GM23338 (cell line): ENCODE measurements at regions not wholly inside any gene's neighbourhood (a gene's known extent, or its start where the extent isn't known, plus 50 kb on each side); places are given as distances from the start of the nearest gene placed in this dataset.
A peak's percentile ranks its signal among the peaks of the same experiment; 100 is the strongest.

ENCODE experiments used
- ATAC-seq: fragments of 200-7000 bp; cut with Tn5 transposase; 3 replicates; pipeline ENCODE4 v1.9.1; 2020
- DNase-seq: peaks from one replicate; pipeline ENCODE4 v3.0.0-alpha.2; 2015; ENCODE audit warnings: low spot score
- H2AFZ ChIP-seq: fragments of 200-600 bp; sonication (generic); 2 replicates; pipeline ENCODE4 v1.8.0; 2016; ENCODE audit warnings: antibody characterized with exemption, mild to moderate bottlenecking, moderate library complexity
- H3F3A ChIP-seq: fragments of 200-600 bp; sonication (generic); replicated peaks from 2 replicates; pipeline ENCODE4 v1.8.0; 2017; ENCODE audit warnings: antibody characterized with exemption, mixed run types, low read depth
- H3K27ac ChIP-seq: fragments of 200-600 bp; sonication (generic); 2 replicates; pipeline ENCODE4 v1.6.1; 2016; ENCODE audit warnings: low read depth
- H3K27me3 ChIP-seq: fragments of 200-600 bp; sonication (generic); 2 replicates; pipeline ENCODE4 v1.8.0; 2016; ENCODE audit warnings: mild to moderate bottlenecking, mixed run types, moderate library complexity; ENCODE audit not compliant: insufficient read depth
- H3K36me3 ChIP-seq: fragments of 200-600 bp; sonication (generic); 2 replicates; pipeline ENCODE4 v1.8.0; 2016; ENCODE audit warnings: mild to moderate bottlenecking; ENCODE audit not compliant: insufficient read depth
- H3K4me1 ChIP-seq: fragments of 200-600 bp; sonication (generic); 2 replicates; pipeline ENCODE4 v1.8.0; 2016; ENCODE audit warnings: mild to moderate bottlenecking, moderate library complexity; ENCODE audit not compliant: insufficient read depth
- H3K4me2 ChIP-seq: fragments of 200-600 bp; sonication (generic); 2 replicates; pipeline ENCODE4 v1.7.1; 2017; ENCODE audit warnings: mixed run types
- H3K4me3 ChIP-seq: fragments of 200-600 bp; sonication (generic); 2 replicates; pipeline ENCODE4 v1.6.1; 2016; ENCODE audit warnings: mixed run types
- H3K79me2 ChIP-seq: fragments of 200-600 bp; sonication (generic); replicated peaks from 2 replicates; pipeline ENCODE4 v1.8.0; 2017; ENCODE audit warnings: mild to moderate bottlenecking; ENCODE audit not compliant: insufficient read depth
- H3K9me2 ChIP-seq: fragments of 200-600 bp; sonication (generic); 2 replicates; pipeline ENCODE4 v1.8.0; 2017; ENCODE audit not compliant: insufficient read depth
- H4K20me1 ChIP-seq: fragments of 200-600 bp; sonication (generic); replicated peaks from 2 replicates; pipeline ENCODE4 v1.8.0; 2017; ENCODE audit warnings: mild to moderate bottlenecking; ENCODE audit not compliant: insufficient read depth
- H3K27ac Mint-ChIP-seq: 2 replicates; pipeline ENCODE4 v1.8.0; 2020; ENCODE audit warnings: inconsistent platforms, mild to moderate bottlenecking, moderate library complexity, mixed read lengths
- H3K27me3 Mint-ChIP-seq: 3 replicates; pipeline ENCODE4 v1.8.0; 2022; ENCODE audit warnings: low read depth, mild to moderate bottlenecking, moderate library complexity, mixed read lengths, inconsistent platforms; ENCODE audit not compliant: insufficient read depth, poor library complexity
- H3K36me3 Mint-ChIP-seq: 3 replicates; pipeline ENCODE4 v1.8.0; 2021; ENCODE audit warnings: low read depth, mild to moderate bottlenecking, inconsistent platforms, moderate library complexity, mixed read lengths
- H3K4me1 Mint-ChIP-seq: 3 replicates; pipeline ENCODE4 v1.8.0; 2020; ENCODE audit warnings: mild to moderate bottlenecking, inconsistent platforms, mixed read lengths
- H3K4me3 Mint-ChIP-seq: 3 replicates; pipeline ENCODE4 v1.8.0; 2021; ENCODE audit warnings: moderate library complexity, mild to moderate bottlenecking, inconsistent platforms, mixed read lengths
- H3K9me3 Mint-ChIP-seq: 3 replicates; pipeline ENCODE4 v1.8.0; 2020; ENCODE audit warnings: moderate library complexity, mild to moderate bottlenecking, inconsistent platforms, mixed read lengths
- EZH2phosphoT487 ChIP-seq: fragments of 200-600 bp; sonication (generic); IDR thresholded peaks from one replicate; pipeline ENCODE4 v1.8.1; 2018; ENCODE audit warnings: antibody characterized with exemption; ENCODE audit not compliant: unreplicated experiment
- NANOG ChIP-seq: IDR thresholded peaks from 2 replicates; pipeline ENCODE4 v1.6.1; 2016; ENCODE audit warnings: antibody characterized with exemption, borderline replicate concordance
- STAT1 ChIP-seq: IDR thresholded peaks from one replicate; pipeline ENCODE4 v1.6.1; 2016; ENCODE audit warnings: antibody characterized with exemption; ENCODE audit not compliant: unreplicated experiment
- ZNF114 ChIP-seq: fragments of 250-450 bp; sonication (Bioruptor Pico); IDR thresholded peaks from 2 replicates; pipeline ENCODE4 v1.5.0; 2020; ENCODE audit warnings: mild to moderate bottlenecking, moderate library complexity
- ZNF331 ChIP-seq: fragments of 250-450 bp; sonication (Bioruptor Pico); IDR thresholded peaks from 2 replicates; pipeline ENCODE4 v1.5.0; 2020; ENCODE audit warnings: low read depth, mild to moderate bottlenecking, moderate library complexity
- TF ChIP-seq, protein P1 (sequence below), 2 experiments: fragments of 200-600 bp in 1 of 2; sonication (generic) in 1 of 2; conservative IDR thresholded peaks; 2 replicates each; pipeline versions ENCODE4 v1.5.1 to v1.6.1; 2016 to 2017; ENCODE audit warnings: antibody characterized with exemption in 2 of 2, low read depth in 2 of 2, mild to moderate bottlenecking in 2 of 2, moderate library complexity in 1 of 2
- TF ChIP-seq, protein P2 (sequence below): IDR thresholded peaks from 2 replicates; pipeline ENCODE4 v1.6.1; 2016; ENCODE audit warnings: antibody characterized with exemption

DNA sequence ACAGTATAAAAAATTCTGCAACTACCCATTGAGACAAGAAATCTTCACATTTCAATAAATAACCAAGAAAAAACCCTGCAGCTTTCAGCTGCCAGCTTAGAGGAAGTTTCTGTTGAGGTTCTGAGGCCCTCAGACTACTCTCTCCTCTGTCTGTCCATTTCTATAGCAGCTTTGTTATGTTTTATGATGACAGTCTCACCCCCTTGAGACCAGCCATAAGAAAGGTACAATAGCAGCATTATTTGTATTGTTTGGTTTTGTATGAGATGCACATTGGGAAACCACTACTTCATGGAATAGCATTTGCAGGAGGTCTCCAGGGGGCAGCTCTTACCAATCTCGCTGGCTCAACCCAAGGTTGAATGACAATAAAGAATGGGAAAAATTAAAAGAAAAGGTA is 334.6 kb upstream of the VRK2 start (continued):
- TF ChIP-seq NANOG, result no peak
- TF ChIP-seq ZNF114 (CRISPR knock-in tag), result no peak

DNA sequence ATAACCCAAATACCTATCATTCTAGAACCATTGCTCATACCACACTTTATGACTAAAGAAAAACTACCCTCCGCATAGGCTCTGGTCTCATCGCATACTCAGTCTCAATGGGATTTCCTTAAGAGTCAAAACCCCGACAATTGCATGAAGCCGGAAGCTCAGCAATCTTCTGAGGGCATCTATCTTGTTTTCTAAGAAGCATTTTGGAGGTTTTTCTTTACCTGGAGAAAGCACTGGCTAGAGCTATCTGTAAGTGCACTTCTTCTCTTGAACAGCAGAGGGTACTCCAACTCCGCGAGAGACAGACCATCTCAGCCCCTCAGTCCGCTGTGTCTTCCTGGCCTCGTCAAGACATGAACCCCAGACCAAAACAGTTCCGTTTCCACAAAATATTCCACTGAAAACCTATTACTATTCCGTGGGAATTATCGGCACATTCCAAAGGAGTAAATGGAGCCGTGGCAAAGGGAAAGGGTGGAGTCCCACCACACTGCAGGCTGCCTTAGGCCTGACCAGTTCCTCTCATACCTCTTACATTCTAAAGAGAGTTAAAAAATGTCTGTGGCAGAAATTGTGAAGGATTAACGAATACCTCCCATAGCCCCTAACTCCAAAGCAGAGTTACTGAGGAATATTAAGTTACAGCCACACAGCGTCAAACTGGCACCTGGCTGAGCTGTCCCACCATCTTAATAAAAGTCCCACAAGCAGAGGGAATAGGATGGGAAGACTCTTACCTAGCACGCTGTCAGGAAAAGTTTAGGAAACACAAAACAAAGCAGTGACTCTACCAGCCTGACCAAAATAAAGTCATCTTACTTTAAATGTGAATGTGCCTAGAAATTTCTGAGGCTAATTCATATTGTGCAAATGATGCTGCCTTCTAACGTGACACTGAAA is 325.6 kb upstream of the VRK2 start:
- H3K27ac ChIP-seq, result no peak overlapping the region
- peak overlapping the region; percentile 52; the same call in 1 of the 2 replicates for H2AFZ ChIP-seq
- H3K9me2 ChIP-seq, result no peaks in the 10 kb centered on the region
- no peaks in the 10 kb centered on the region for H4K20me1 ChIP-seq
- TF ChIP-seq, protein P1, sequence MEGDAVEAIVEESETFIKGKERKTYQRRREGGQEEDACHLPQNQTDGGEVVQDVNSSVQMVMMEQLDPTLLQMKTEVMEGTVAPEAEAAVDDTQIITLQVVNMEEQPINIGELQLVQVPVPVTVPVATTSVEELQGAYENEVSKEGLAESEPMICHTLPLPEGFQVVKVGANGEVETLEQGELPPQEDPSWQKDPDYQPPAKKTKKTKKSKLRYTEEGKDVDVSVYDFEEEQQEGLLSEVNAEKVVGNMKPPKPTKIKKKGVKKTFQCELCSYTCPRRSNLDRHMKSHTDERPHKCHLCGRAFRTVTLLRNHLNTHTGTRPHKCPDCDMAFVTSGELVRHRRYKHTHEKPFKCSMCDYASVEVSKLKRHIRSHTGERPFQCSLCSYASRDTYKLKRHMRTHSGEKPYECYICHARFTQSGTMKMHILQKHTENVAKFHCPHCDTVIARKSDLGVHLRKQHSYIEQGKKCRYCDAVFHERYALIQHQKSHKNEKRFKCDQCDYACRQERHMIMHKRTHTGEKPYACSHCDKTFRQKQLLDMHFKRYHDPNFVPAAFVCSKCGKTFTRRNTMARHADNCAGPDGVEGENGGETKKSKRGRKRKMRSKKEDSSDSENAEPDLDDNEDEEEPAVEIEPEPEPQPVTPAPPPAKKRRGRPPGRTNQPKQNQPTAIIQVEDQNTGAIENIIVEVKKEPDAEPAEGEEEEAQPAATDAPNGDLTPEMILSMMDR (conservative IDR thresholded peaks at IDR 0.05; ENCODE audit: low read depth in 2 of 2), result peak; percentile 92 to 96
- no peak for TF ChIP-seq STAT1
- peak overlapping the region; percentile 29; the same call in 1 of the 2 replicates for H3K4me2 ChIP-seq
- Mint-ChIP-seq H3K4me3 (peak overlapping the region; percentile 61; the same call in 2 of the 3 replicates), H3K36me3 (no peaks in the 10 kb centered on the region), H3K27me3 (no peaks in the 10 kb centered on the region), H3K9me3 (no peaks in the 10 kb centered on the region), H3K4me1 (peaks cover 15% of the 10 kb centered on the region), H3K27ac (no peak overlapping the region)
- H3F3A ChIP-seq, result no peaks in the 10 kb centered on the region
- no peaks in the 10 kb centered on the region; the same call in 1 of the 2 replicates for H3K4me1 ChIP-seq
- 0 out of 2 replicates have a peak overlapping the region, but pooled peaks have one; percentile 19 for H3K4me3 ChIP-seq
- DNase-seq (peak; percentile 88), ATAC-seq (peak; percentile 100)
- no peaks in the 10 kb centered on the region for H3K79me2 ChIP-seq
- H3K27me3 ChIP-seq, result no peaks in the 10 kb centered on the region
- H3K36me3 ChIP-seq, result no peaks in the 10 kb centered on the region

DNA sequence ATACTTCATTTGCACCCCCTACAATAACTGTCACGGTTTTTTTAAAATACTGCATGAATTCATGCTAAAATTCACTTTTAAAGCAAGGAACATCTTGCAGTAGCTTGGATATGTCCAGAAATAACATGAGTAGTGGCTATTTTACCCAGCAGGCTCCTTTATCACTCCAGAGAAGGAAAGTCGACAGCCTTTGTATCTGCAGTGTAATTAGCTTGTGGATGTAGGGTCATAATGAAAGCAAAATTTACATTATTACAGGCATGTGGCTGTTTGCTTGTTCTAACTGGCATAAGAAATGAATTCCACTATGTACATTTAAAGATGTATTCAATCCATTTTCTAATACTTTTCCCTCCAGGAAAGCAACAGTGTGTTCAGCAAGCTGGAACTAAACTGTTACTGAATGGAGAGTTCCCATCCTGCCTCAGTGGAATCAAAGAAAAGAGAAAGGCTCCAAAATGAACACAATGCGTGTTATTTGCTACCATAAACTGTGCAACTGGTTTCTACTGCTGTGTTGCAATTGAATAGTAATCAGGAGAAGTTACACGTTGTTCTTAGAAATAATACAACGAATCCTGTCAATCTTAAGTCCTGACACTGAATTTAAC is 321.2 kb upstream of the VRK2 start:
- Histone ChIP-seq H3K4me2 (no peak overlapping the region), H2AFZ (0 out of 2 replicates have a peak overlapping the region, but pooled peaks have one; percentile 14), H4K20me1 (no peaks in the 10 kb centered on the region), H3K4me3 (no peak overlapping the region), H3F3A (no peaks in the 10 kb centered on the region), H3K27me3 (no peaks in the 10 kb centered on the region), H3K79me2 (no peaks in the 10 kb centered on the region), H3K9me2 (no peaks in the 10 kb centered on the region), H3K36me3 (no peaks in the 10 kb centered on the region), H3K4me1 (no peaks in the 10 kb centered on the region; the same call in 1 of the 2 replicates), H3K27ac (no peak overlapping the region)
- ATAC-seq, result no peak
- H3K9me3 Mint-ChIP-seq, result no peaks in the 10 kb centered on the region
- H3K27me3 Mint-ChIP-seq, result no peaks in the 10 kb centered on the region
- no peak overlapping the region for H3K27ac Mint-ChIP-seq
- H3K4me3 Mint-ChIP-seq, result no peak overlapping the region
- H3K4me1 Mint-ChIP-seq, result peaks cover 7% of the 10 kb centered on the region; the same call in 2 of the 3 replicates
- TF ChIP-seq, protein P2, sequence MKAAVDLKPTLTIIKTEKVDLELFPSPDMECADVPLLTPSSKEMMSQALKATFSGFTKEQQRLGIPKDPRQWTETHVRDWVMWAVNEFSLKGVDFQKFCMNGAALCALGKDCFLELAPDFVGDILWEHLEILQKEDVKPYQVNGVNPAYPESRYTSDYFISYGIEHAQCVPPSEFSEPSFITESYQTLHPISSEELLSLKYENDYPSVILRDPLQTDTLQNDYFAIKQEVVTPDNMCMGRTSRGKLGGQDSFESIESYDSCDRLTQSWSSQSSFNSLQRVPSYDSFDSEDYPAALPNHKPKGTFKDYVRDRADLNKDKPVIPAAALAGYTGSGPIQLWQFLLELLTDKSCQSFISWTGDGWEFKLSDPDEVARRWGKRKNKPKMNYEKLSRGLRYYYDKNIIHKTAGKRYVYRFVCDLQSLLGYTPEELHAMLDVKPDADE, result no peak
- TF ChIP-seq NANOG (no peak), EZH2phosphoT487 (no peak), ZNF331 (no peak)
- no peak for DNase-seq
- H3K36me3 Mint-ChIP-seq, result no peaks in the 10 kb centered on the region
